CD4-positive, alpha-beta T cell treated with Interleukin-15 for 4 hours (primary cell): ENCODE measurements at regions not wholly inside any gene's neighbourhood (a gene's known extent, or its start where the extent isn't known, plus 50 kb on each side); places are given as distances from the start of the nearest gene placed in this dataset.
"Not testable (repeated sequence)": the region's sequence is repeated elsewhere in the genome, so short reads cannot be mapped to it uniquely, and the experiment has no call there.

Experiments used
- DNase-seq: peaks from one replicate; pipeline ENCODE4 v3.0.0-alpha.2; 2020; ENCODE audit warnings: low spot score

GRCh38 chr6:130610303-130610702, 216.9 kb upstream of the SMLR1 start:
- no peak for DNase-seq

- DNase-seq, result no peak
These were observed 215.8 kb upstream of the SMLR1 start for GRCh38 chr6:130611366-130611765.

GRCh38 chr6:130613176-130613575, 214.0 kb upstream of the SMLR1 start:
- DNase-seq, result no peak

- no peak for DNase-seq
These were observed 211.4 kb upstream of the SMLR1 start for GRCh38 chr6:130615816-130616215.

- no peak for DNase-seq
These were observed 209.5 kb upstream of the SMLR1 start for GRCh38 chr6:130617658-130618057.

- not testable (repeated sequence) for DNase-seq
These were observed 208.4 kb upstream of the SMLR1 start for GRCh38 chr6:130618806-130619205.

- no peak for DNase-seq
These were observed 206.8 kb upstream of the SMLR1 start for GRCh38 chr6:130620338-130620781.

GRCh38 chr6:130622142-130622541, 205.1 kb upstream of the SMLR1 start:
- no peak for DNase-seq

- no peak for DNase-seq
These were observed 203.2 kb upstream of the SMLR1 start for GRCh38 chr6:130624046-130624445.

- no peak for DNase-seq
These were observed 201.2 kb upstream of the SMLR1 start for GRCh38 chr6:130625825-130626527.

- DNase-seq, result no peak
These were observed 198.3 kb upstream of the SMLR1 start for GRCh38 chr6:130628862-130629261.

GRCh38 chr6:130629640-130630039, 197.6 kb upstream of the SMLR1 start:
- no peak for DNase-seq

- no peak for DNase-seq
These were observed 194.9 kb upstream of the SMLR1 start for GRCh38 chr6:130632277-130632676.

GRCh38 chr6:130632897-130633296, 194.3 kb upstream of the SMLR1 start:
- no peak for DNase-seq

GRCh38 chr6:130643361-130643760, 183.8 kb upstream of the SMLR1 start:
- DNase-seq, result no peak

- no peak for DNase-seq
These were observed 183.0 kb upstream of the SMLR1 start for GRCh38 chr6:130644175-130644574.

- DNase-seq, result not testable (repeated sequence)
These were observed 182.4 kb upstream of the SMLR1 start for GRCh38 chr6:130644769-130645168.

GRCh38 chr6:130647246-130647645, 180.0 kb upstream of the SMLR1 start:
- no peak for DNase-seq

- DNase-seq, result no peak
These were observed 171.6 kb upstream of the SMLR1 start for GRCh38 chr6:130655586-130655985.

- DNase-seq, result no peak
These were observed 166.1 kb upstream of the SMLR1 start for GRCh38 chr6:130661077-130661476.

- DNase-seq, result no peak
These were observed 160.4 kb upstream of the SMLR1 start for GRCh38 chr6:130666786-130667185.

GRCh38 chr6:130670142-130670541, 157.1 kb upstream of the SMLR1 start:
- DNase-seq, result no peak

GRCh38 chr6:130671119-130671518, 156.1 kb upstream of the SMLR1 start:
- no peak for DNase-seq

GRCh38 chr6:130671577-130671976, 155.6 kb upstream of the SMLR1 start:
- no peak for DNase-seq
